ENCODE measurements at regions not wholly inside any gene's neighbourhood (a gene's known extent, or its start where the extent isn't known, plus 50 kb on each side); places are given as distances from the start of the nearest gene placed in this dataset.

GRCh38 chr1:222163895-222164294, 384.0 kb downstream of the HHIPL2 start:
- no peak for DNase-seq

GRCh38 chr1:222161676-222162075, 386.2 kb downstream of the HHIPL2 start:
- DNase-seq = no peak

GRCh38 chr1:222157612-222158011, 390.3 kb downstream of the HHIPL2 start:
- no peak for DNase-seq

GRCh38 chr1:222140206-222140605, 398.3 kb upstream of the DUSP10 start:
- no peak for DNase-seq

- no peak for DNase-seq
Measured at GRCh38 chr1:222138095-222138494, 396.2 kb upstream of the DUSP10 start.

- DNase-seq = no peak
Measured at GRCh38 chr1:222136869-222137268, 395.0 kb upstream of the DUSP10 start.

GRCh38 chr1:222129041-222129440, 387.2 kb upstream of the DUSP10 start:
- no peak for DNase-seq

GRCh38 chr1:222127526-222128152, 385.8 kb upstream of the DUSP10 start:
- no peak for DNase-seq

GRCh38 chr1:222127096-222127495, 385.2 kb upstream of the DUSP10 start:
- no peak for DNase-seq

GRCh38 chr1:222126052-222126451, 384.2 kb upstream of the DUSP10 start:
- no peak for DNase-seq

GRCh38 chr1:222124602-222125001, 382.7 kb upstream of the DUSP10 start:
- no peak for DNase-seq

GRCh38 chr1:222123111-222123510, 381.2 kb upstream of the DUSP10 start:
- no peak for DNase-seq

GRCh38 chr1:222117809-222118208, 375.9 kb upstream of the DUSP10 start:
- no peak for DNase-seq

GRCh38 chr1:222114536-222115156, 372.8 kb upstream of the DUSP10 start:
- DNase-seq = no peak

- no peak for DNase-seq
Measured at GRCh38 chr1:222109836-222110235, 367.9 kb upstream of the DUSP10 start.

GRCh38 chr1:222107975-222108374, 366.1 kb upstream of the DUSP10 start:
- DNase-seq = no peak

GRCh38 chr1:222107267-222107666, 365.4 kb upstream of the DUSP10 start:
- DNase-seq = no peak

- DNase-seq = no peak
Measured at GRCh38 chr1:222106377-222106776, 364.5 kb upstream of the DUSP10 start.

- no peak for DNase-seq
Measured at GRCh38 chr1:222105861-222106260, 364.0 kb upstream of the DUSP10 start.

GRCh38 chr1:222105393-222105737, 363.5 kb upstream of the DUSP10 start:
- no peak for DNase-seq

- no peak for DNase-seq
Measured at GRCh38 chr1:222104694-222105392, 363.0 kb upstream of the DUSP10 start.

- no peak for DNase-seq
Measured at GRCh38 chr1:222104097-222104496, 362.2 kb upstream of the DUSP10 start.

GRCh38 chr1:222099746-222100145, 357.9 kb upstream of the DUSP10 start:
- no peak for DNase-seq

- no peak for DNase-seq
Measured at GRCh38 chr1:222098404-222098803, 356.5 kb upstream of the DUSP10 start.

GRCh38 chr1:222097588-222097987, 355.7 kb upstream of the DUSP10 start:
- no peak for DNase-seq
